ENCODE measurements at regions not wholly inside any gene's neighbourhood (a gene's known extent, or its start where the extent isn't known, plus 50 kb on each side); places are given as distances from the start of the nearest gene placed in this dataset.

DNA sequence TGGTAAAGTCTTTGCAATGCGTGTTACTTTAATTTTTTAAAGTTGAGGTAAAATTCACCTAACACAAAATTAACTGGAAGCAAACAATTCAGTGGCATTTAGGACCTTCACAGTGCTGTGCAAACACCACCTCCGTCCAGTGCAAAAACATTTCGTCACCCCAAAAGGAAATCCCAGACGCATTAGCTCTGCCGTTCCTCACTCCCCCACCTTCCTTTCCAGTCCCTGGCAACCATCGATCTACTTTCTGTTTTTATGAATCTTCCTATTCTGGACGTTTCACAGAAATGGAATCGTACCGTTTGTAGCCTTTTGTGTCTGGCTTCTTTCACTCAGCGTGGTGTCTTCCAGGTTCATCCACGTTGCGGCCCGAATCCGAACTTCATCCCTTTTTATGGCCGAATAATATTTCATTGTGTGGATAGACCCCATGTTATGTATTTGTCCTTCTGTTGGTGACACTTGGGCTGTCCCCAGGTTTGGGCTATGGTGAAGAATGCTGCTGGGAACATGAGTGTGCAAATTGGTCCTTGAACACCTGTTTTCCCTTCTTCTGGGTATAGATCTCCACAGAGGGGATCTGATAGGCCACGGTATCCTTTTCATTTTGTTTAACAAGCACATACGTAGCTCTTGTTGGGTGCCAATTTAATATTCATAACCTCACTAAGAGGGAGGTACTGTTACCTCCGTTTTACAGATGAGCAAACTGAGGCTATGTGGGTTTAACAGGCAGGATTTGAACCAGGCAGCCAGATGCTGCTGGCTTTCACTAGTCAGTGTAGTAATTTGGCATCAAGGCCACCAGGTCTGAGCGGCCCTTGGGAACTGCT is 232.0 kb upstream of the GSE1 start:
- DNase-seq = no peak
- Histone ChIP-seq H3K9me3 (no peaks in the 10 kb centered on the region), H3K27ac (peak overlapping the region in 1 of 3 donors; percentile 8), H3K4me1 (peaks cover 14 to 45% of the 10 kb centered on the region in 2 donors), H3K36me3 (no peaks in the 10 kb centered on the region), H3K27me3 (no peaks in the 10 kb centered on the region), H3K4me3 (replicated peaks in 1 of 3) (no peak overlapping the region)
- TF ChIP-seq, protein P1, sequence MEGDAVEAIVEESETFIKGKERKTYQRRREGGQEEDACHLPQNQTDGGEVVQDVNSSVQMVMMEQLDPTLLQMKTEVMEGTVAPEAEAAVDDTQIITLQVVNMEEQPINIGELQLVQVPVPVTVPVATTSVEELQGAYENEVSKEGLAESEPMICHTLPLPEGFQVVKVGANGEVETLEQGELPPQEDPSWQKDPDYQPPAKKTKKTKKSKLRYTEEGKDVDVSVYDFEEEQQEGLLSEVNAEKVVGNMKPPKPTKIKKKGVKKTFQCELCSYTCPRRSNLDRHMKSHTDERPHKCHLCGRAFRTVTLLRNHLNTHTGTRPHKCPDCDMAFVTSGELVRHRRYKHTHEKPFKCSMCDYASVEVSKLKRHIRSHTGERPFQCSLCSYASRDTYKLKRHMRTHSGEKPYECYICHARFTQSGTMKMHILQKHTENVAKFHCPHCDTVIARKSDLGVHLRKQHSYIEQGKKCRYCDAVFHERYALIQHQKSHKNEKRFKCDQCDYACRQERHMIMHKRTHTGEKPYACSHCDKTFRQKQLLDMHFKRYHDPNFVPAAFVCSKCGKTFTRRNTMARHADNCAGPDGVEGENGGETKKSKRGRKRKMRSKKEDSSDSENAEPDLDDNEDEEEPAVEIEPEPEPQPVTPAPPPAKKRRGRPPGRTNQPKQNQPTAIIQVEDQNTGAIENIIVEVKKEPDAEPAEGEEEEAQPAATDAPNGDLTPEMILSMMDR (IDR thresholded peaks at IDR 0.05) = no peak
- TF ChIP-seq POLR2A (IDR thresholded peaks at IDR 0.05) = no peak
- 84 to 86% methylated on average over 19 of the region's 19 CpGs for WGBS, 2 donors
- intact Hi-C loops (cut with DNase I) = no loop called here

DNA sequence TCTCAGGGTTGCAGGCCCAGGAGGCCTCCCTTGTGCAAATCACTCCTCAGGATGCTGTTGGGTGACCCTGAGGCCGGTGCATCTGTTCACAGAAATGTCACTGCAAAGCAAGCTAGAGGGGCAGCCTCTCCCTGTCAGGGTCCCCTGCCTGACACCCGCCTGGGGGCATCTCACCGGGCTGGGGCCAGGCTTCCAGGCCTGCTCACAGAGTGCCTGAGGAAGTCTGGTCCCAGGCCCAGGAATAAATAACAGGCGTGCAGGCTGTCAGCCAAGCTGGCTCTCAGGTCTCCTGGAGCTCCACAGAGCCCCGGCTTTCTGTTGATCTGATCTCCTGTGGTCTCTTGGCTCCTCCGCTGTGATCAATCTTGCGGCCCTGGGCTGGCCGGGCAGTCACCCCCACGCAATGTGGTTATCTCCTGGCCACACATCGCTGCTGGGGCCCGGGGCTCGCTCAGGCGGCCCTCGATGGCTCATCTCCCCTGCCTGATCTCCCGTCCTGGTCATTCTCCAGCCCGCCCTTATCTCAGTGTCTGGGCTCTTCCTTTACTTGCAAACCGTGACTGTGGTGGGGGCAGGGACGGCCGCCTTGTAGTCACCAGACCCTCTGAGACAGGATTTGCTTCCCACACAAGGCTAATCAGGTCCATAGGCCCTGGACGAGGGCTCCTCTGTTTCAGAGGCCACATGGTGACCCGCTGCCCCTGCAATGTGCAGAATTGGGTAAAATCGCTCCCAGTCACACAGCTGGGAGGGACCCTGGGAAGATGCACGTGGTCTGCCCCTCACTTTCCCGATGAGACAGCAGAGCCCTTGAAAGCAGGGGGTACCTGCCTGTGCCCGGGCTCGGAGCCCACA is 231.2 kb upstream of the GSE1 start:
- no peaks in the 10 kb centered on the region for H3K27me3 ChIP-seq
- no peaks in the 10 kb centered on the region for H3K9me3 ChIP-seq
- no peak for TF ChIP-seq POLR2A (IDR thresholded peaks at IDR 0.05)
- TF ChIP-seq, protein P1 (IDR thresholded peaks at IDR 0.05) = no peak
- H3K36me3 ChIP-seq = no peaks in the 10 kb centered on the region
- no peak for DNase-seq
- peak overlapping the region in 1 of 3 donors; percentile 8 for H3K27ac ChIP-seq
- no peak overlapping the region for H3K4me3 ChIP-seq (replicated peaks in 1 of 3)
- peaks cover 6 to 37% of the 10 kb centered on the region in 2 donors for H3K4me1 ChIP-seq
- intact Hi-C loops (cut with DNase I) = no loop called here
- WGBS, 2 donors = 58 to 68% methylated on average over 15 to 25 of the region's 26 CpGs

DNA sequence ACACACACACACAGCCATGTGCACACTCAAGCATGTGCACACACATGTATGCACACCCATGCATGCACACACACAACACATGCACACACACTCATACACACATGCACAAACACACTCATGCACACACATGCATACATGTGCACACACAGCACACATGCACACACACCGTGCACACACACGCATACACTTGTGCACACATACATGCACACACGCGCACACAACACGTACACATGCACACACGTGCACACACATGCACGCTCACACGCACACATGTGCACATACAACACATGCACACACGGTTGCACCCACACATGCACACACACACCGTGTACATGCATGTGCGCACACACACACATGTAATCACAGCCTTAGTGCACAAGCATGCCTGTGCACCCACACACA is 230.4 kb upstream of the GSE1 start:
- 95% methylated on average over 11 of the region's 11 CpGs for WGBS, 2 donors
- no peak overlapping the region for H3K27ac ChIP-seq
- H3K36me3 ChIP-seq = no peaks in the 10 kb centered on the region
- H3K27me3 ChIP-seq = no peaks in the 10 kb centered on the region
- TF ChIP-seq, protein P1 (IDR thresholded peaks at IDR 0.05) = no peak
- TF ChIP-seq POLR2A (IDR thresholded peaks at IDR 0.05) = no peak
- H3K9me3 ChIP-seq = no peaks in the 10 kb centered on the region
- peaks cover 6 to 29% of the 10 kb centered on the region in 2 donors for H3K4me1 ChIP-seq
- DNase-seq = no peak
- intact Hi-C loops (cut with DNase I) = no loop called here
- no peak overlapping the region for H3K4me3 ChIP-seq (replicated peaks in 1 of 3)

DNA sequence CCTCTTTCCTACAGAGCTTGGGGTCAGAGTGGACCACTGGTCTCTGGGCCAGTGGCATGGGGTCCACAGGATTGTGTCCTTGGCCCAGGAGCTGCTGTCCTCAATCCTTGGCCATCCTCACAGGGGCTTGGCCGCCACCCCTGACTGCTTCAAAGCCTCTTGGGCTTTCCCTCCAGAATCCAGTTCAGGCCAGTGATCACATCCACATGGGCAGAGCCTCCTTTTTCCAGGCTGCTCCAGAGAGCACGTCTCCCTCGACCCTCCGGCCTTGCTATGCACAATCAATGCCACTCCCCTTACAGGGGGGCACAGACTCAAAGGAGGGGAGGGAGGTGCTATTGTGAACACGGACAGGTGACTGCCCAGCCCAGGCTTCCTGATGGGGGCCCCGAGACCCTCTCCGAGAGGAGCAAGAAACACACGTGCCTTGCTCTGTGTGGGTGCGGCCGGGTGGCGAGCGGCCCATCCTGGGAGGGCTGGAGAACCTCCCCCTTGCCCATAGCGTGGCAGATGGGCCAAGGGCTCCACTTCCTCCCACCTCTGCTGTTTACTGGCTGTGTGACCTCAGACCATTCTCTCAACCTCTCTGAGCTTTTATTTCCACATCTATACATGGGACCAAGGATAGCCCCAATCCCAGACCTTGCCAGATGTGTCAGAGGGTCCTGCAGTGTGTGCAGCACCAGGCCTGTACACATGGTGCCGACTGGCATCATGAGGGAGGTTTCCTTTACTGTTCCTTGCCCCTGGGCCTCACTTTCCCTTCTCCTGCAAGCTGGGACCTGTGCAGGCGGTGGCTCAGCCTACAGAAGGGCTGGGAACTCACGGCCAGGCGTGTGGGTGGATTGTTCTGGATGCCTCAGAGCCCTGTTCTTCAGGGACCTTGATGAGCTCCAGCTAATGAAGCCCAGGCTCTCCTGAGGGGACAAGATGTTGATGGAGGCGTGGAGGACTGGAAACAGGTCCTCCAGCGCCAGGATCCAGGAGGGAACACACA is 229.0 kb upstream of the GSE1 start:
- WGBS, 2 donors = 86 to 89% methylated on average over 12 to 19 of the region's 19 CpGs
- no peak for DNase-seq
- Histone ChIP-seq H3K9me3 (no peaks in the 10 kb centered on the region), H3K4me1 (peaks cover 0 to 16% of the 10 kb centered on the region in 2 donors), H3K4me3 (replicated peaks in 1 of 3) (no peak overlapping the region), H3K27ac (no peak overlapping the region), H3K27me3 (no peaks in the 10 kb centered on the region), H3K36me3 (no peaks in the 10 kb centered on the region)
- no peak for TF ChIP-seq POLR2A (IDR thresholded peaks at IDR 0.05)
- TF ChIP-seq, protein P1 (IDR thresholded peaks at IDR 0.05) = no peak
- intact Hi-C loops (cut with DNase I) = no loop called here

Measured in thyroid gland (tissue), 4 donors.